SHP77 (cell line): ENCODE measurements at regions not wholly inside any gene's neighbourhood (a gene's known extent, or its start where the extent isn't known, plus 50 kb on each side); places are given as distances from the start of the nearest gene placed in this dataset.

Source experiments
- DNase-seq, 2 experiments: peaks; one replicate each; lab custom pipeline; 2025; lab: John Stamatoyannopoulos, UW

GRCh38 chr6:168384045-168385036 lies 56.6 kb upstream of the SMOC2 start:
- no peak for DNase-seq

GRCh38 chr6:168385037-168385759 lies 55.8 kb upstream of the SMOC2 start:
- DNase-seq: no peak

GRCh38 chr6:168385858-168386735 lies 54.9 kb upstream of the SMOC2 start:
- peak in 1 of 2 experiments; percentile 19 for DNase-seq

GRCh38 chr6:168386973-168387372 lies 54.0 kb upstream of the SMOC2 start:
- DNase-seq: no peak

- DNase-seq: no peak
Observed at GRCh38 chr6:168387426-168387825, 53.6 kb upstream of the SMOC2 start.

GRCh38 chr6:168387911-168388310 lies 53.1 kb upstream of the SMOC2 start:
- DNase-seq: no peak

- peak; percentile 69 to 90 for DNase-seq
Observed at GRCh38 chr6:168388641-168389633, 52.0 kb upstream of the SMOC2 start.

- DNase-seq: peak in 1 of 2 experiments; percentile 45
Observed at GRCh38 chr6:168390749-168391420, 50.1 kb upstream of the SMOC2 start.
